HG02678 (cell line): ENCODE measurements at regions not wholly inside any gene's neighbourhood (a gene's known extent, or its start where the extent isn't known, plus 50 kb on each side); places are given as distances from the start of the nearest gene placed in this dataset.

Source experiments
- ATAC-seq: cut with Tn5 transposase; IDR thresholded peaks from one replicate; pipeline ENCODE4 v1.9.1; 2021; ENCODE audit warnings: mild to moderate bottlenecking, moderate library complexity; ENCODE audit not compliant: unreplicated experiment

DNA sequence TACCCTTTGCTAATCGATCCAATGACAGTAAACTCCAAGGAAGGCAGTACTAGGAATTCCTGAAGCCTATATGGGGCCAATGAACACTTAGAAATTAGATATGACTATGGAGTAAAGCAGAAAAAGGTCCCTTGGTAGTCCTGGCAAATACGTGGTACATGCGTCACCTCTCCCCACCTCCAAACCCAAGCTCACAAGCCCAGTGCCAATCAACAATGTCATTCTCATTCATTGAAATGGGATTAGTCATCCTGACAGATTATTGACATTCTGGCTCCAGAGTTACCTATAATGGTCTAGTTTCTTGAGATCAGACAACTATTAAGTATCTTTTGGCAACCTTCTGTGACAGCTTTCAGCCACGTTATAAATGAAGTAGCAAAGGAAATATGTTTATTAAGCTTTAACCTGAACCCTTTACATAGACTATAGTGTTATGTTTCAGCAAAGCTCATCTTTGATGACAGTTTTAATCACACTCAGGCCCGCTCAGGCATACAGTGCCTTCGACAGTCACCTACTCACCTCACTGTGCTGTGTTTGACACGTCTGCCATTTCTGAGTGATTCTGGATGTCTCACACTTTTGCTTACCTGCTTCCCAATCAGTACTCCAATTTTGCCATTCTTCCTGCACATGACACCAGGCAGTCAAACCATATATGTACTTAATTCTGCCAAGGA is 69.6 kb upstream of the ADO start:
- no peak for ATAC-seq

DNA sequence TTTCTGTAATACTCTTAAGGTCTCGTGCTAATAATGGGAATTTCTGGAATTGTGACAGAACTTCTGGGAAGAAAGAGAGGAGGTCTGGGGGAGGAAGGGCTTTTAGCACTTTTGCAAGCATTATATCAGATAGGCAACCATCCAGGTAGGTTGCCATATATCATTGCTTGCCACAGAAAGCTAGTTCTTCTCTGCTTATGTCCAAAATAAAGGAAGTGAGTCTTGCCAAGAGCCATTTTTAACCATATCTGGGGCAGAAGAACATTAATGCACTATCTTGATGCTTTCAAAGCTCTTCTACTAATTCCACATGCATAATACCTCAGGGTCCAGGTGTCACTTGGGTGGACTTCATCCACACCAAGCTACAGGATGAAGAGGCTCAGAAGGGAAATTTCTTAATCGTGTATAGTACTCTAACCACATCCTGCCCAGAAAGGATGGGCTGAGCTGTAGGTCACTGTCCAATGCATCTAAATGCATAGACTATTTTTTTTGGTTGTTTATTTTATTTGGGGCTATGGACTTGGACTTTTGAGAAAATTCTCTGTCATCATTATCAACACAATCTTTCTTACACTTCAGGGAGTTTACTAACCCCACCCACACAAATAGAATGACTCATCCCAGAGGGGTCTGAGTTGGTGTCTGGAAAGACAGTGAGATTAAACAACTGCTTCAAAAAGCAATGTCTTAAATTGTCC is 68.9 kb upstream of the ADO start:
- ATAC-seq, result peak; percentile 59

DNA sequence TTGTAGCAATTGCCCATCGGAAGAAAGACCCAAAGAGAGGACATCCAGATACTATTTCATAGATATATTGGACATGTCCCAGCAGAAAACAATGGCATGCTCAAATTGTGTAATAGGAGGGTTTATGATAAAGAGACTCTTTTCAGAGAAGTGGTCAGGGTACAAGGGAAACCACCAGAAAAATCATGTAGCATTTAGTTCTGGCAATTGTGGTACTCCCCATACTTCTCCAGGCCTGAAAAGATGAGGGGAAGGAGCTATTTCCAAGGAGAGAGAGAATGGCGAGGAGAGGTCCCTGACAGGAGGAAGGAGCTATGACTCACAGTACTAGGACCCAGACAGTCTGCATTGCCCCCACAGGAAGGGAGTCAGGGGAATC is 68.4 kb upstream of the ADO start:
- ATAC-seq, result no peak

DNA sequence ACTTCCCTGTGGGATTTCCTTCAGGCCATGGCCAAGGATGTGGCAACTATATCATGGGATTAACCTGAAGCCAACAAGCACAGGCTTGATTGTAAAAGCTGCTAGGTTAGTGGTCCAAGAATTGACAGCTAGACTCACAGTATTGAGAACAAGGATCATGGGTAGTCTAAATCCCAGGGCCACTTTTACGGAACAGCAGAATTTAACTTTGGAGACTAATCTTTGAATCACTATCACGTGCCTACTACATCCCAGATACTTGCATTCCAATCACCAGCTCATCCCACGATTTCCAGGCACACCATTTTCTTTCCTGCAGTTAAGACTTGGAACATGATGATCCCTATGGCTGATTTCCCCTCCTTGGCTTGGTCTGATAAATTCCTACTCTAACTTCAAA is 65.6 kb upstream of the ADO start:
- ATAC-seq, result no peak

DNA sequence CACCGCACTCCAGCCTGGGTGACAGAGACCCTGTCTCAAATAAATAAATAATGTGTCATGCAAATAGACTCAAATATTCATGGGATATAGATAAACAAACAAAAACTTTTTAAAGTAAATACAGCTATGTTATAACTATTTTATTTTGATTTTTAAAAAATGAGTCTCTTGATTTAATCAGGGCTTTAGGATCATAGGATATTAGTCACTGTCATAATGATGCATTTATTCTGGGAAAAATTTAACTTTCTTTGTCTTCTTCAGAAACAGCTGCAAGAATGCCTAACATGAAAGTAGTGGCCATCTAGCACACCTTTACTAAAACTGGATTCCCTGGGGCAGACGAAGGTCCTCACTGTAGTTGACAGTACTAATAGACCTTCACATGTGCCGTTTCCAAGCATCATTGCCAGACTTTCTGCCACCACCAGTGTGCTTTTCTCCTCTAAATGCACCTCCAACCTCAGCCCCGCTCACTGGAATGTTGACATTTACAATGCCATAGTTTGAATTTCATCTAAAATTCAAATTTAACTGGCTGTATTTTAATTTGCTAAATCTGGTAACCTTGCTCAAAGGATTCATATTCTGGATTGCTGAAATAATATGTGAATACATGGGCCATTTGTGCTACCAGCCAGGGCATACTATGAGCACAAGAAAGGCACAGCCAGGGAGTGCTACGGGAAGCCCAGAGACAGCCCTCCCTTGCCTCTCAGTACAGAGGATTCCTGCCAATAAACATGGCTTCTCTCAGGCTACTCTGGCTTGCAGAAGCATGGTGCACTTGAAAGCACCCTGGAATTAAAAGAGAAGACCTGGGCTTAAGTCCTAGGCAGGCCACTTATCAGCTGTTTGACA is 63.4 kb upstream of the ADO start:
- no peak for ATAC-seq

DNA sequence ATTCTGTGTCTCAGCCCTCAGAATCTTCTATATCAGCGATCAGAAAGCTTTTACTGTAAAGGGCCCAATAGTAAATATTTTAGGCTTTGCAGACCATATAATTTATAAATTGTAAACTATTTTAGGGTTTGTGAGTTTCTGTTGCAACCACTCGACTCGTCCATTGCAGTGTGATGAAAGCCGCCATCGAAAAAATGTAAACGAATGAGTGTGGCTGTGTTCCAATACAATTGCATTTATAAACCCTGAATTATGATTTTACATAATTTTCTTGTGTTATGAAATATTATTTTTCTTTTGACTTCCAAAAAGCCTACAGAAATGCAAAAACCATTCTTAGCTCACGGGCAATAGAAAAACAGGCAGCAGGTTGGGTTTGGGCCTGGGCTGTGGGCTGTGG is 62.5 kb upstream of the ADO start:
- no peak for ATAC-seq

DNA sequence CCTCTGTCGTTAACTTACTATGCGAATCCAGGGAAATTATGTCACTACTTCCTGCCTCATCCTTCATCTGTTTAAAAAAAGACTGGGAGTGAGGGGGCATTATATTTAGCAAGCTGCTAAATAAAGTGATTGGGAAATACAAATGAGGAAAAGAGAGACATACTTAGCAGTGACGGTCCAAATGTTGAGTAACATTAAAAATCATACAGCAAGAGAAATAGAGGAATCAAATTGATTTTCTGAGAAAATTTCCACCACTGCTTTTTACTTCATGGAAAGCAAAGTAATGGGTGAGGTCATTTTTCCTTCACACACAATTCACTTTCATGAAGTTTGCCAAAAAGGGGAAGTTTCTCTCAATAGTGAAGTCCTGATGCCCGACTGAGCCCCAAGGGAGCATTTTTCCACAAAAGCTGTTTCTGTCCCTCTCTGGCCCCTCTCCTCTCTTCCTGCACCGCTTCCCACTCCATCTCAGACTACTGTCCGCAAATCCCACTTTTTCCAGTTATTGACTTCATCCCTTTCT is 61.9 kb upstream of the ADO start:
- no peak for ATAC-seq

DNA sequence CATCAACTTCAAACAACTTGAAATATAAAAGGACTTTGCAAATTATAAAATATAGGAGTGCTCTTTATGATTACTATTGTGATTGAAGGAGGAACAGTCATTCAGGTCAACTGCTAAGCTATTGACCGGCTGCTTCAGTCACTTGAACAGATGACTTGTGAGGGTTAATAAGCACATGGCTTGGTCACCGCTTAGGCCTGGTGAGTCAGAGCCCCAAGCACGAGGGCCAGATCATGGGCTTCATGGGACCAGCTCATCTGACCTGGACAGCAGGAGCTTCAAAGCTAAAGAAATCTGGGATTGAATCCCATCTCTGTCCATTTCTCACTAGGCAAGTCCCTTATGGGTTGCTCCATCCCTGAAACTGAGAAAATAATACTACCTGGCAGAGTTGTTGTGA is 60.4 kb upstream of the ADO start:
- no peak for ATAC-seq

DNA sequence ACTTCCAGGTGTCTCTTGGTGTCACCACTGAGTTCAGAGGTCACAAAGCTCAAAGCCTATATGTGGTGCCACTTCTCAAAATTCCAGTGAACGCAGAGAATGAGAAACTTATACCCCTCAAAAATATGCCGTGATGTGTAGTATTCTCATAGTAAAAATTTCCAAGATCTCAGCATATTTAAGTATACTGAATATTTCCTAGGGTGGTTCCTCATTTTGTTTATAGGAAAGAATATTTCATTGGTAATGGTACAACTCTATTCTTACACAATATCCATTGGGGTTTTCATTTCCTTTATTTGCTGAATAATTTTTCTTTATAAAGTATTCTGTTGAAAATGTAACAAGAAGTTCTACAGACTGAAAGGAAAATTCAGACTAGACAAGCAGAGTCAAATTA is 58.9 kb upstream of the ADO start:
- ATAC-seq, result no peak

DNA sequence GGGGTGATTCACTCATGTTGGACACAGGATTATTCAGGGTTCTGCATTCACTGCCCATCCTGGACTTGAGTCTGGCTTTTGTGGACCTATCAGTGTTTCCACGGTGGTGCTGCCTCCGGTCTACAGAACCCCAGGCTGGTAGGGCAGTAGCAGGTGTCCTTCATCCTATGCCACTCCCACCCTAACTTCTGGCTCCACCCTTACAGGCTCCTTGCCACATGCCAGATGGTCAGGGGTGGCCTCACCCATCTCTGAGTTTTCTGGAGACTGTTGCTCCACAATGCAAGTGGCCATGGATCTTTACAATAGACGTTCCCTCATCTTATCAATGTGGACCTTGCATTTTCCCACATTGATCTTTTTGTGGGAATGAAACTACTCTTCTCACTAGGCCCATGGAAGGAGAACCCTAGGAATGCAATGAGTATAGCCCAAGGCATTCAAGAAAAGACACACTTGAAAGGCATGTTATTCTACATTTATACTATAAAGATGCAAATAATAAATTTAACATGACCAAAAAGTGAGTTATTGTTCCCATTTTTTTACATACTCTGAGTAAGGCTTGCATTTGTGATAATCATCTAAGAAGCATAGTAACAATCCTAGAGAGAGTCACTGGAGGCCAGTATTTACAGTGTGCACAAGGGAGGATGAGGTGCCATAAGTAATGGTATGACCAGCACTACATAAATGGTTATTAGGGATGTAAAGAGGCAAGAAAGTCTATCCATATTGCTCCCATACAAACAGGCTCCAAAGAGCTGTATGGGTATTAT is 57.4 kb upstream of the ADO start:
- ATAC-seq, result no peak

DNA sequence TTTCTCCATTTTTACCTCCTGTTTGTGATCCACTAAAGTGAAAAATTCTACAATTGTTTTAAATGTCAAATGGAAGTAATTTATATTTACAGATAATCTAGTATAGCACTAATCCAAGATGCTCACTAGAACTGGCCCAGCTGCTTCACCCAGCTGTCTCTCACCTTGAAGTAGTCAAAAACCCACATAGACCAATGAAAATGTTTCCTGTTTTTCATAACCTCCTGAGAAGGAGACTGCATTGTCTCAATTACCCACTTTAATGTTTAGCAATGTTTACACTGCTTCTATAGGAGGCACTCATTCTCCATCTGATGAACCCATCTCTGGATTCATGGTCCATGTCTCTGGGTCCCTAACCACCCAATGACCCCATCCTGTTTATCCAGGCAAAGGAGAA is 56.1 kb upstream of the ADO start:
- ATAC-seq, result no peak

DNA sequence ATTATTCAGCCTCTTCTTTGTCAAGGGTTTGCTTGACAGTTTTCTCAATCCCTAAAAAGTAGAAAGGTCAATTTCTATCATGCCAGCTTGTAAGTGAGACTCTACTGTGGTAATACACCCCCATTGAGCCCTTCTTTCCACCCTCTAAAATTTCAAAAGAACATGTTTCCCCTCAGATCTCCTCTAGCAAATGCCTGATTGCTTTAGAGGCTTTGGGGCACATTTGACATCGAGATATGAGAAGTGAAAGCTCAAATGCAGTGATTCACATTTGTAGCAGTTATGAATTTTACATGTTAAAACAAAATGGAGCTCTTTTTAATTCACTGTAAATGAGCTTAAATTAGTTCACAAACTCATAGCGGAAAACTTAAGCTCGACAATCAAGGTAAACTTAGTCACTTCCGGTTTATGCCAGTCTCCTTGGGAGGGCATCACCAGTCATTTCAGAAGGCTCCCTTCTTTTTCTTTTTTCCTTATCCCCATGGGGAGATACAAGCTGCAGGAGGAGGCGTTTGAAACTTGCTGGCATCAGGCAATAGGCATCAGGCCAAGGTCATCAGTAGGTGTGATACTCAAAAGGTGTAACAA is 55.3 kb upstream of the ADO start:
- ATAC-seq, result no peak
